CD4-positive, alpha-beta T cell (primary cell): ENCODE measurements at regions not wholly inside any gene's neighbourhood (a gene's known extent, or its start where the extent isn't known, plus 50 kb on each side); places are given as distances from the start of the nearest gene placed in this dataset.

Source experiments
- ATAC-seq: fragments of 200-7000 bp; cut with Tn5 transposase; one replicate; pipeline ENCODE4 v1.10.0; 2022; ENCODE audit warnings: mild to moderate bottlenecking; ENCODE audit not compliant: poor library complexity
- CTCF ChIA-PET: fragments of 350-600 bp; sonication (Branson Sonifier 250); formaldehyde crosslinking; loops from one replicate; lab custom pipeline; 2021; ENCODE audit warnings: antibody characterized with exemption, inconsistent platforms; lab: Charles Lee
- POLR2A ChIA-PET: fragments of 350-600 bp; sonication (Branson Sonifier 250); formaldehyde crosslinking; loops from one replicate; lab custom pipeline; 2021; ENCODE audit warnings: antibody characterized with exemption, inconsistent platforms; lab: Charles Lee
- DNase-seq, 14 experiments: peaks; one replicate each; pipeline ENCODE4 v3.0.0-alpha.2; 2013 to 2020; ENCODE audit warnings: mixed read lengths in 2 of 14
- H3K27ac ChIP-seq, 2 donors: one replicate each; pipeline versions ENCODE4 v1.5.1 to v1.7.0; 2013; ENCODE audit warnings: low read length in 2 of 2, low read depth in 1 of 2, mild to moderate bottlenecking in 1 of 2
- H3K27me3 ChIP-seq, 2 experiments: 1 replicate in 1 of 2; 2 replicates in 1 of 2; pipeline versions ENCODE4 v1.6.1 to v1.7.0; 2013; ENCODE audit warnings: low read length in 2 of 2, control low read depth in 1 of 2, mild to moderate bottlenecking in 1 of 2, moderate library complexity in 1 of 2; ENCODE audit not compliant: insufficient read depth in 2 of 2, control insufficient read depth in 1 of 2
- H3K36me3 ChIP-seq: one replicate; pipeline ENCODE4 v1.6.1; 2013; ENCODE audit warnings: low read length, control low read depth; ENCODE audit not compliant: insufficient read depth
- H3K4me1 ChIP-seq: one replicate; pipeline ENCODE4 v1.6.1; 2013; ENCODE audit warnings: low read length, control low read depth; ENCODE audit not compliant: insufficient read depth
- H3K4me3 ChIP-seq: one replicate; pipeline ENCODE4 v1.5.1; 2013; ENCODE audit warnings: mild to moderate bottlenecking, low read length, moderate library complexity
- H3K9me3 ChIP-seq, 2 experiments: 1 replicate in 1 of 2; 2 replicates in 1 of 2; pipeline versions ENCODE4 v1.6.1 to v1.7.0; 2013; ENCODE audit warnings: low read length in 2 of 2, mild to moderate bottlenecking in 2 of 2, control low read depth in 1 of 2, moderate library complexity in 1 of 2; ENCODE audit not compliant: control insufficient read depth in 1 of 2, insufficient read depth in 1 of 2
- H3K27ac Mint-ChIP-seq: one replicate; pipeline ENCODE4 v1.8.0; 2020; ENCODE audit warnings: mixed read lengths
- H3K27me3 Mint-ChIP-seq: one replicate; pipeline ENCODE4 v1.8.0; 2021; ENCODE audit warnings: mixed read lengths
- H3K36me3 Mint-ChIP-seq: one replicate; pipeline ENCODE4 v1.8.0; 2021; ENCODE audit warnings: low read depth, mixed read lengths
- H3K4me1 Mint-ChIP-seq: one replicate; pipeline ENCODE4 v1.8.0; 2021; ENCODE audit warnings: low read depth, mixed read lengths
- H3K4me3 Mint-ChIP-seq: one replicate; pipeline ENCODE4 v1.8.0; 2020; ENCODE audit warnings: mild to moderate bottlenecking, mixed read lengths
- H3K9me3 Mint-ChIP-seq: one replicate; pipeline ENCODE4 v1.8.0; 2020; ENCODE audit warnings: mixed read lengths
- CTCF ChIP-seq: fragments of 200-600 bp; IDR thresholded peaks from one replicate; pipeline ENCODE4 v1.8.0; 2022; ENCODE audit warnings: antibody characterized with exemption, mild to moderate bottlenecking
- intact Hi-C, 2 experiments: fragments of 100-400 bp; cut with DNase I in 1 of 2; cut with micrococcal nuclease in 1 of 2; formaldehyde crosslinking; loops; one replicate each; pipeline versions ENCODE4 v1.15.1 to v1.9.0; 2023 to 2025; cut with DNase I, micrococcal nuclease

- no peak overlapping the region for H3K27ac Mint-ChIP-seq
- intact Hi-C loops: no loop called here
- no peaks in the 10 kb centered on the region for H3K36me3 ChIP-seq
- H3K4me1 Mint-ChIP-seq: no peaks in the 10 kb centered on the region
- DNase-seq: no peak
- no peaks in the 10 kb centered on the region for H3K27me3 Mint-ChIP-seq
- H3K4me3 Mint-ChIP-seq: no peak overlapping the region
- TF ChIP-seq CTCF: no peak
- H3K27me3 ChIP-seq: no peaks in the 10 kb centered on the region
- no peak overlapping the region for H3K4me3 ChIP-seq
- peaks cover 10% of the 10 kb centered on the region for H3K9me3 Mint-ChIP-seq
- ATAC-seq: no peak
- H3K9me3 ChIP-seq: no peaks in the 10 kb centered on the region
- H3K36me3 Mint-ChIP-seq: no peaks in the 10 kb centered on the region
- H3K27ac ChIP-seq: no peak overlapping the region
- POLR2A ChIA-PET: no interaction called here
- no peaks in the 10 kb centered on the region for H3K4me1 ChIP-seq
- CTCF ChIA-PET: no interaction called here
These were observed 356.3 kb upstream of the PRMT6 start for GRCh38 chr1:106700211-106700610.

- H3K36me3 ChIP-seq: no peaks in the 10 kb centered on the region
- no peak overlapping the region for H3K27ac Mint-ChIP-seq
- H3K27me3 ChIP-seq: no peaks in the 10 kb centered on the region
- TF ChIP-seq CTCF: no peak
- CTCF ChIA-PET: no interaction called here
- no peaks in the 10 kb centered on the region for H3K4me1 ChIP-seq
- no peak overlapping the region for H3K4me3 ChIP-seq
- no peak overlapping the region for H3K27ac ChIP-seq
- ATAC-seq (no peak), DNase-seq (no peak)
- H3K9me3 ChIP-seq: no peaks in the 10 kb centered on the region
- intact Hi-C loops: no loop called here
- no peaks in the 10 kb centered on the region for H3K27me3 Mint-ChIP-seq
- H3K36me3 Mint-ChIP-seq: no peaks in the 10 kb centered on the region
- peaks cover 21% of the 10 kb centered on the region for H3K9me3 Mint-ChIP-seq
- POLR2A ChIA-PET: no interaction called here
- H3K4me1 Mint-ChIP-seq: no peaks in the 10 kb centered on the region
- H3K4me3 Mint-ChIP-seq: no peak overlapping the region
These were observed 350.5 kb upstream of the PRMT6 start for GRCh38 chr1:106705971-106706370.

- CTCF ChIA-PET: no interaction called here
These were observed 338.9 kb upstream of the PRMT6 start for GRCh38 chr1:106717591-106717990.

More at GRCh38 chr1:106717591-106717990, 338.9 kb upstream of the PRMT6 start:
- DNase-seq: no peak
- no peak overlapping the region for H3K4me3 ChIP-seq
- no peaks in the 10 kb centered on the region for H3K36me3 ChIP-seq
- Mint-ChIP-seq H3K27ac (no peak overlapping the region), H3K4me3 (no peak overlapping the region), H3K4me1 (no peaks in the 10 kb centered on the region), H3K36me3 (no peaks in the 10 kb centered on the region), H3K27me3 (no peaks in the 10 kb centered on the region), H3K9me3 (peaks cover 2% of the 10 kb centered on the region)
- ATAC-seq: no peak
- intact Hi-C loops: no loop called here
- H3K27me3 ChIP-seq: no peaks in the 10 kb centered on the region
- H3K4me1 ChIP-seq: no peaks in the 10 kb centered on the region
- H3K9me3 ChIP-seq: peaks cover 0 to 8% of the 10 kb centered on the region in 2 experiments
- no peak for TF ChIP-seq CTCF
- POLR2A ChIA-PET: no interaction called here
- H3K27ac ChIP-seq: no peak overlapping the region
